KMS-11 (cell line): ENCODE measurements at regions not wholly inside any gene's neighbourhood (a gene's known extent, or its start where the extent isn't known, plus 50 kb on each side); places are given as distances from the start of the nearest gene placed in this dataset.

Experiments used
- H2AFZ ChIP-seq: fragments of 200-600 bp; sonication (generic); 2 replicates; pipeline ENCODE4 v1.6.1; 2016; ENCODE audit warnings: antibody characterized with exemption, mixed run types, low read depth
- H3K27ac ChIP-seq: fragments of 200-600 bp; sonication (generic); 2 replicates; pipeline ENCODE4 v1.6.1; 2016; ENCODE audit warnings: mild to moderate bottlenecking, mixed run types
- H3K27me3 ChIP-seq: fragments of 200-600 bp; sonication (generic); 2 replicates; pipeline ENCODE4 v1.6.1; 2017; ENCODE audit warnings: mild to moderate bottlenecking, low read depth, mixed run types, moderate library complexity; ENCODE audit not compliant: insufficient read depth
- H3K36me3 ChIP-seq: fragments of 200-600 bp; sonication (generic); 2 replicates; pipeline ENCODE4 v1.6.1; 2017; ENCODE audit warnings: mild to moderate bottlenecking, mixed run types; ENCODE audit not compliant: insufficient read depth
- H3K4me1 ChIP-seq: fragments of 200-600 bp; sonication (generic); 2 replicates; pipeline ENCODE4 v1.6.1; 2016; ENCODE audit warnings: mild to moderate bottlenecking, low read depth, mixed run types; ENCODE audit not compliant: poor library complexity, severe bottlenecking
- H3K4me2 ChIP-seq: fragments of 200-600 bp; sonication (generic); 2 replicates; pipeline ENCODE4 v1.7.0; 2016; ENCODE audit warnings: mild to moderate bottlenecking, mixed run types
- H3K4me3 ChIP-seq: fragments of 200-600 bp; sonication (generic); IDR thresholded peaks from 2 replicates; pipeline ENCODE4 v1.6.1; 2017; ENCODE audit warnings: low read depth, low read length, mixed read lengths; ENCODE audit not compliant: insufficient read depth
- H3K79me2 ChIP-seq: fragments of 200-600 bp; sonication (generic); 2 replicates; pipeline ENCODE4 v1.6.1; 2016; ENCODE audit warnings: low read depth, mixed run types; ENCODE audit not compliant: insufficient read depth
- H3K9ac ChIP-seq: fragments of 200-600 bp; sonication (generic); 2 replicates; pipeline ENCODE4 v1.6.1; 2016; ENCODE audit warnings: mild to moderate bottlenecking, mixed run types
- H4K20me1 ChIP-seq: fragments of 200-600 bp; sonication (generic); 2 replicates; pipeline ENCODE4 v1.6.1; 2016; ENCODE audit warnings: mild to moderate bottlenecking, mixed run types; ENCODE audit not compliant: insufficient read depth
- TF ChIP-seq, protein P1 (sequence below): fragments of 200-600 bp; sonication (generic); conservative IDR thresholded peaks from 2 replicates; pipeline ENCODE4 v1.6.1; 2017; ENCODE audit warnings: low read depth, mild to moderate bottlenecking, antibody characterized with exemption, low read length, moderate library complexity, mixed read lengths

DNA sequence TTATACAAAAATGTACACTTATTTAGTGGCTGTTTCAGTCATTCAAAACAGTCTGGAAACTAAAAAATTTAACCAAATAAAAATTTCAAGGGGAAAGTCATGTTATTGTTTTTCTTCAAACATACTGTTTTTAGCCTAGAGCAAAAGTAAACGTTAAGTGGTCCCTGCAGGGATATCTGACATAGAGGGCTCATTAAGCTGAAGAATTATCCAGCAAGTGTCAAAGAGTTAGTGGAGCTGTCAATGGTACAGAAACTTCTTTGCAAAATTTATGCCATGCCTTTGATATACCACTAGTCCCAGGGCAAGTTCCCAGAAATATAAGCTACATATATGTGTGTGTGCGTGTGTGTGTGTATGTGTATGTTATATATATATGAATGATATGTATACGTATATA, 894.2 kb downstream of the KCNJ2 start:
- no peak overlapping the region for H3K4me2 ChIP-seq
- H3K36me3 ChIP-seq: no peaks in the 10 kb centered on the region
- no peak overlapping the region for H3K27ac ChIP-seq
- TF ChIP-seq, protein P1, sequence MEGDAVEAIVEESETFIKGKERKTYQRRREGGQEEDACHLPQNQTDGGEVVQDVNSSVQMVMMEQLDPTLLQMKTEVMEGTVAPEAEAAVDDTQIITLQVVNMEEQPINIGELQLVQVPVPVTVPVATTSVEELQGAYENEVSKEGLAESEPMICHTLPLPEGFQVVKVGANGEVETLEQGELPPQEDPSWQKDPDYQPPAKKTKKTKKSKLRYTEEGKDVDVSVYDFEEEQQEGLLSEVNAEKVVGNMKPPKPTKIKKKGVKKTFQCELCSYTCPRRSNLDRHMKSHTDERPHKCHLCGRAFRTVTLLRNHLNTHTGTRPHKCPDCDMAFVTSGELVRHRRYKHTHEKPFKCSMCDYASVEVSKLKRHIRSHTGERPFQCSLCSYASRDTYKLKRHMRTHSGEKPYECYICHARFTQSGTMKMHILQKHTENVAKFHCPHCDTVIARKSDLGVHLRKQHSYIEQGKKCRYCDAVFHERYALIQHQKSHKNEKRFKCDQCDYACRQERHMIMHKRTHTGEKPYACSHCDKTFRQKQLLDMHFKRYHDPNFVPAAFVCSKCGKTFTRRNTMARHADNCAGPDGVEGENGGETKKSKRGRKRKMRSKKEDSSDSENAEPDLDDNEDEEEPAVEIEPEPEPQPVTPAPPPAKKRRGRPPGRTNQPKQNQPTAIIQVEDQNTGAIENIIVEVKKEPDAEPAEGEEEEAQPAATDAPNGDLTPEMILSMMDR: no peak
- no peaks in the 10 kb centered on the region for H3K79me2 ChIP-seq
- H3K4me1 ChIP-seq: no peaks in the 10 kb centered on the region
- H3K27me3 ChIP-seq: no peaks in the 10 kb centered on the region
- no peak overlapping the region for H2AFZ ChIP-seq
- H3K4me3 ChIP-seq: no peak overlapping the region
- no peaks in the 10 kb centered on the region for H4K20me1 ChIP-seq
- H3K9ac ChIP-seq: no peak overlapping the region

DNA sequence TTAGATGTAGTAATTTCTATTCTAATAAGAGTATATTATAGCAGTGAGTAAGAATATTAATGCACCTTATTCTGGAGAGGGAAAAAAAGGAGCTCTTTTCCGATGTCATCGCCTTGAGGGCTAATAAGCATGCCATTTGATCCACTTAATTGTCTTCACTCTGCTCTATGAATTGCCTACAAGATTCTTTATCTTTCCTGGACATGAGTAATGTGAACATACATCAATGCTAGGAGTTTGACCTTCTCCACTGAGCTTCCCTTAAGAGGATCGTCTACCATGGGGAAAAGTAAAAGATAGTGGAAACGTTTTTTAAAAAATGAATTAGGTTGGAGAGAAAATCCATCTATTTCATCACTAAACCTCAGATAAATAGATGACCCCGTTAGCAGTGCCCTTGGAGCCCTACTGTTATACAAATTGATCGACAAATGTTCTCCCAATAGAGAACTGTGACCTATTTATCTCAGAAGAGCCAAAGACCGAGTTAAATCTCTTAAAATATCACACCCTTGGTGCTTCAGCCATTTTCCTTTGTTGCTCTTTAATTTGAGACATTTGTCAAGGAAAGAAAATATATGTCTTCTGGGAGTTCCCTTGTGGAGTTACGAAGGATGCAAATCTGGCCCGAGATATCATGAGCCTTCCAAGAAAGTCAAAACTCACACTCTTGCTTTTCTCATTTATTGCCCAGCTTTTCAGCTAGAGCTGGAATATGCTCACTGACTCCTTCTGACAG, 898.5 kb downstream of the KCNJ2 start:
- no peaks in the 10 kb centered on the region for H3K79me2 ChIP-seq
- H2AFZ ChIP-seq: no peak overlapping the region
- H4K20me1 ChIP-seq: no peaks in the 10 kb centered on the region
- no peak overlapping the region for H3K9ac ChIP-seq
- no peak overlapping the region for H3K27ac ChIP-seq
- TF ChIP-seq, protein P1: no peak
- no peaks in the 10 kb centered on the region for H3K4me1 ChIP-seq
- no peaks in the 10 kb centered on the region for H3K27me3 ChIP-seq
- no peak overlapping the region for H3K4me3 ChIP-seq
- no peaks in the 10 kb centered on the region for H3K36me3 ChIP-seq
- H3K4me2 ChIP-seq: no peak overlapping the region

DNA sequence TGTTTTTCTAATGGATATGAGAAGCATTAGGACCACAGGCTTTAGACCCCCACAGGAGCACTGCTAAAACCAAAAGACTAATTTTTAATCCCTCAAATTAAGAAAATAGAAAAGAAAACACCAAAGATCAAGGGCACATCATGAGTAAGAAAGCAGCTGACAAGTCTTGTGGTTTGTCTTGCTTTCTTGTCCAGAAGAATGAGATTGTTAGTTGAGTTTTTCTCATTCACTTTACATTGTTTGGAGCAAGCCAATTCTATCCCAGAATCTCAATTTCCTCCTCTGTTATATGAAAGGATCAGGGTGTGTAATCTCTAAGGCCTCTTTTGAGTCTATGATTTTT, 899.0 kb downstream of the KCNJ2 start:
- TF ChIP-seq, protein P1: no peak
- no peak overlapping the region for H3K4me2 ChIP-seq
- H3K9ac ChIP-seq: no peak overlapping the region
- H3K36me3 ChIP-seq: no peaks in the 10 kb centered on the region
- H4K20me1 ChIP-seq: no peaks in the 10 kb centered on the region
- no peak overlapping the region for H2AFZ ChIP-seq
- H3K27me3 ChIP-seq: no peaks in the 10 kb centered on the region
- no peak overlapping the region for H3K27ac ChIP-seq
- no peak overlapping the region for H3K4me3 ChIP-seq
- H3K4me1 ChIP-seq: no peaks in the 10 kb centered on the region
- no peaks in the 10 kb centered on the region for H3K79me2 ChIP-seq

DNA sequence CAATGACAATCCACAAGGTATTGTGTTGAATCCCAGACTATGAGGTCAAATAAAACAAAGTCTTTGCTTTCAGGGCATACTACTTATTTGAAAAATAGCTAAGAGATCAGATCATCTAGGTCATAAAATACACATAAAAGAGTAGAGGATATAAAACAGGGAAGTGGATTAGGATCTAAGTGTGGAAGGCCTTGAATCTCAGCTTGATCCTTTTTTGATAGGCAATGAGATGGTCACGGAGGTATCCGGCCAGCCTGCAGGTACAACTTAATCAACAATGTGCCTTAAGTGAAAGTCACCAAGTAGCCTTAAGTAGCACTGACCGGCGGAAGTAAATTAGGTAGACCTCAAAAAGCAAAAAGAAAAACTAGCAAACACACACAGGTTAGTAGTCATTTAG, 901.7 kb downstream of the KCNJ2 start:
- Histone ChIP-seq H3K4me2 (no peak overlapping the region), H3K79me2 (no peaks in the 10 kb centered on the region), H4K20me1 (no peaks in the 10 kb centered on the region), H2AFZ (no peak overlapping the region), H3K4me1 (no peaks in the 10 kb centered on the region), H3K36me3 (no peaks in the 10 kb centered on the region), H3K27ac (no peak overlapping the region), H3K4me3 (no peak overlapping the region), H3K9ac (no peak overlapping the region), H3K27me3 (no peaks in the 10 kb centered on the region)
- TF ChIP-seq, protein P1: no peak
